HG03439 (cell line): ENCODE measurements at regions not wholly inside any gene's neighbourhood (a gene's known extent, or its start where the extent isn't known, plus 50 kb on each side); places are given as distances from the start of the nearest gene placed in this dataset.

Source experiments
- ATAC-seq: cut with Tn5 transposase; IDR thresholded peaks from one replicate; pipeline ENCODE4 v1.9.1; 2021; ENCODE audit warnings: mild to moderate bottlenecking, moderate library complexity; ENCODE audit not compliant: unreplicated experiment

- no peak for ATAC-seq
Observed at GRCh38 chr6:113796038-113796437, 61.1 kb upstream of the MARCKS start.

GRCh38 chr6:113802779-113803178, 54.4 kb upstream of the MARCKS start:
- ATAC-seq = no peak

GRCh38 chr6:113805173-113805790, 51.9 kb upstream of the MARCKS start:
- peak; percentile 96 for ATAC-seq

DNA sequence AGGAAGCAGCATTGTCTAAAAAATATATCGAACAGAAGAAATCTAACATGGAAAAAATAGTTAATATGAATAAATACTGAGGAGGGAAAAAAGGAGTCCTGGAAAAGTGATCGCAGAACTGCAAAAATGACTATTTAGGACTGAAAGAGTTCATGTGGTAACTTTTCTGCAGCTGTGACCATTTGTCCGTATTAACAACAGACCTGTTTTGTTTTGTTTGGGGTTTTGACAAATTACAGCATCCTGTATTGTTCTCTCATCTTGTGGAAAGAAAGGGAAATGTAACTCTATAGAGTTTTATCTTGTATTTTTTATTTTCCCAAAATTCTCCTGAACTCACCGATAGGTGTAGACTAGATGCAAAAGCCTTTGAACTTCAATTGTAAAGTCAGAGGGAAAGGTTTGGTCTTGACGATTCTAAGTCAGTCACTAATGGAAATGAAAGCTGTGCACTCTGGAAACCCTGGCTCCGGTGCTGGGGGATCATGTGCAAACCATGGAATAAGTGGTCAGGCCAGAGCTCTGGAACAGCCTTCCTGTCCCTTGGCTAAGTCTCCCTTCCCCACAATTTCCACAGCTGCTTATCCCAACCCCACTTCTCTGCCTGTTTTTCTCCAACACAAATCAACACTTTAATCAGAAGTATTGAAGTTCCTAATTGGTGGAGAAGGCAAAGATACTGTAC, 51.2 kb upstream of the MARCKS start:
- no peak for ATAC-seq
